ENCODE measurements at regions not wholly inside any gene's neighbourhood (a gene's known extent, or its start where the extent isn't known, plus 50 kb on each side); places are given as distances from the start of the nearest gene placed in this dataset.
A peak's percentile ranks its signal among the peaks of the same experiment; 100 is the strongest.

DNA sequence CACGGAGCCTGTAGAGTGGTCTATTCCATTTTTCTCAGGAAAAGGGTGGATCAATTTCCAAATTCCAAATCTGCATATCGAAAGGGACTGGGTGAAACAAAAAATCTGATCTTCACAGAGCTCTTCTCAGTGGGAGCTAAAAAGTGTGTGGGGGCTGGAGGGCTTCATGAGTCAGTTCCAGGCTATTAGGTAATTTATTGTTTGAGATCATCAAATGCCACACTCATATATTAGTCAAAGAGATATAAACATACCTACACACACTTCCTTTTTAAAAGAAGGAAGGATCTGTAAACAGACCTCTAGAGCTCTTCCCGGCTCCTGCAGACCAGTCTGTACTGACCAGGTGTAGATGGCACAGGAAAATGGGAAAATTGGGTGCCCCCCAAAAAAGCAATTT lies 175.4 kb downstream of the ZBTB18 start:
- TF ChIP-seq, protein P1, sequence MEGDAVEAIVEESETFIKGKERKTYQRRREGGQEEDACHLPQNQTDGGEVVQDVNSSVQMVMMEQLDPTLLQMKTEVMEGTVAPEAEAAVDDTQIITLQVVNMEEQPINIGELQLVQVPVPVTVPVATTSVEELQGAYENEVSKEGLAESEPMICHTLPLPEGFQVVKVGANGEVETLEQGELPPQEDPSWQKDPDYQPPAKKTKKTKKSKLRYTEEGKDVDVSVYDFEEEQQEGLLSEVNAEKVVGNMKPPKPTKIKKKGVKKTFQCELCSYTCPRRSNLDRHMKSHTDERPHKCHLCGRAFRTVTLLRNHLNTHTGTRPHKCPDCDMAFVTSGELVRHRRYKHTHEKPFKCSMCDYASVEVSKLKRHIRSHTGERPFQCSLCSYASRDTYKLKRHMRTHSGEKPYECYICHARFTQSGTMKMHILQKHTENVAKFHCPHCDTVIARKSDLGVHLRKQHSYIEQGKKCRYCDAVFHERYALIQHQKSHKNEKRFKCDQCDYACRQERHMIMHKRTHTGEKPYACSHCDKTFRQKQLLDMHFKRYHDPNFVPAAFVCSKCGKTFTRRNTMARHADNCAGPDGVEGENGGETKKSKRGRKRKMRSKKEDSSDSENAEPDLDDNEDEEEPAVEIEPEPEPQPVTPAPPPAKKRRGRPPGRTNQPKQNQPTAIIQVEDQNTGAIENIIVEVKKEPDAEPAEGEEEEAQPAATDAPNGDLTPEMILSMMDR (IDR thresholded peaks at IDR 0.05; ENCODE audit: control insufficient read depth, insufficient read depth, low read depth, low read length, missing control alignments), result no peak
- H3K4me3 ChIP-seq (ENCODE audit: control insufficient read depth, low read depth, low read length), result no peak overlapping the region
- no peak for DNase-seq (ENCODE audit: low read depth)

DNA sequence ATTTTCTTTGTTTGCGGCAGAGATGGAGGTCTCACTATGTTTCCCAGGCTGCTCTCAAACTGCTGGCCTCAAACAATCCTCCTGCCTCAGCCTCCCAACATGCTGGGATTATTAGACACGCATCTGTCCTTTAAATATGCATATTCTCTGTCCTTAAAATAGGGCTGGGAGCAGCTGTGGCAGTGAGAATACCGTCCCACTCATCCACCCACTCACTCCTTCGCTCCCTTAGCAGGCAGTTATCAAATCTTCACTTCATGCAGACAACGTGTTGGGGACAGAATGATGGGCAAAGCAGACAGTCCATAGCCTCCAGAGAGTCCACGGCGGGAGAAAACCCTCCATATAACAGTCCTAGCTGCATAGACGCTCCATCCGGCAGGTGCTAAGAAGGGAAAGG lies 179.4 kb downstream of the ZBTB18 start:
- no peak overlapping the region for H3K4me3 ChIP-seq (ENCODE audit: control insufficient read depth, low read depth, low read length)
- no peak for DNase-seq (ENCODE audit: low read depth)
- TF ChIP-seq, protein P1 (IDR thresholded peaks at IDR 0.05; ENCODE audit: control insufficient read depth, insufficient read depth, low read depth, low read length, missing control alignments), result no peak

- peak overlapping the region; percentile 27 for H3K4me3 ChIP-seq (ENCODE audit: control insufficient read depth, low read depth, low read length)
- DNase-seq (ENCODE audit: low read depth), result no peak
- TF ChIP-seq, protein P1 (IDR thresholded peaks at IDR 0.05; ENCODE audit: control insufficient read depth, insufficient read depth, low read depth, low read length, missing control alignments), result no peak
Observed at GRCh38 chr1:244231193-244231571, 180.1 kb downstream of the ZBTB18 start.

DNA sequence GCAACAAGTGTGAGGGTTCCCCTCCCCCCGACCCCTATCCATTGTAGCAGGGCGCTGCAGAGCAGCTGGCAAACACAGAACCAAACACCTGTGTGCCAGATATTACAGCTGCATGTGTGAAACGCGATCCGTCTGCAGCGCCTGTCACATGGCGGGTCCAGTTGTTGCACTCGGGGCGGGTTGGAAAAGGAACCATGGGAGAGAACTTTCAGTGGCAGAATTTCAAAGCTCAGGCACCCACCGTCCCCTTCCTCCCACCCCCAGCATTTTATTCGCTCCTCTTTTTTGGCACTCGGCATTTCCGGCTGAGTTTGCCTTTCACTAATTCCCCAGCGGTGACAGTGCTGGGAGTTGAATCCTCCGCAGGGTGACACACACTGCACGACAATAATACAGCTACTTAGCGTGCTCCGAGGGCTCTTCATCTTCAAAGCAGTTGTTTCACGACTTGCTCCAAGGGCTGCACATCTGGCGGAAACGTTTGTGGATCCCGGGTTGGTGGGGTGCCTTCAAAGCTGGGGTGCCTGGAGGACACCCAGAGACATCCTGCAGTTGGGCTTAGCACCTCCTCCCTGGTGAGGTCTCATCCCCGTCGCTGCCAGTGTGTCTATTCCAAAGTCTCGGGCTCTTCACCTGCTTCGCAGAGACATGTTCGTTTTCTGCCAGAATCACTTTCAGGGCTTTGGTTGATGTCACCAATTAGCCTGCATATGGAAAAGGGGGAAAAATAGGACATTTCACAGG lies 180.7 kb downstream of the ZBTB18 start:
- no peak for DNase-seq (ENCODE audit: low read depth)
- peak overlapping the region; percentile 27 for H3K4me3 ChIP-seq (ENCODE audit: control insufficient read depth, low read depth, low read length)
- TF ChIP-seq, protein P1 (IDR thresholded peaks at IDR 0.05; ENCODE audit: control insufficient read depth, insufficient read depth, low read depth, low read length, missing control alignments), result no peak

DNA sequence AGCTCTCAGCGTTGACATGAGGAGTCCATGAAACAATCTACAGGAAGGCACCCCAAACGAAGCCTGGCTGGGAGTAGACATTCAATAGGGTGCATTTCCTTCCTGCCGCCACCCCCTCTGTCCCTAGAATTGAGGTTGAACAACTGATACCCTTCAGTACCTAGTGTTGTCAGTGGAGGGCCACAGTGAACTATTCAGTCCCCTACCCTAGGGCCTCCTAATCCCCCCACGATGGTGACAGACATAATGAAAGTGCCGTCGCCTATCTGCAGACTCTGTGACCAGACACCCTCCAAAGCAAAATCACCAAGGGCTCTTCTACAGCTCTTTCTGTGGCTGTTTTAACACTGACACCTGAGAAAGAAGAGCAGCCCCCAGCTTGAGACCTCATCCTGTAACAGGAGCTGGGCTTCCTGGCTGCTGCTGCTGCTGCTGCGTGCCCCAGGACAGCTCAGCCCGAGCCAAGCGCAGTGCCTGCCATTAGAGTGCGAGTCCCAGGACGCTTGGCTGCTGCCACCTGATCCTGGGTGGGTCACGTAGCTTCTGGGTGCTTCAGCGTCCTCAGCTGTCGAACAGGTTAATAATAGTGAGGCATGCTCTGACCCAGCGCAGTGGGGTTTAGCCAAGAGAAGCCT lies 183.0 kb downstream of the ZBTB18 start:
- H3K4me3 ChIP-seq (ENCODE audit: control insufficient read depth, low read depth, low read length), result no peak overlapping the region
- no peak for DNase-seq (ENCODE audit: low read depth)
- TF ChIP-seq, protein P1 (IDR thresholded peaks at IDR 0.05; ENCODE audit: control insufficient read depth, insufficient read depth, low read depth, low read length, missing control alignments), result no peak

- TF ChIP-seq, protein P1 (IDR thresholded peaks at IDR 0.05; ENCODE audit: control insufficient read depth, insufficient read depth, low read depth, low read length, missing control alignments), result no peak
- no peak overlapping the region for H3K4me3 ChIP-seq (ENCODE audit: control insufficient read depth, low read depth, low read length)
- DNase-seq (ENCODE audit: low read depth), result no peak
Observed at GRCh38 chr1:244235157-244235556, 184.1 kb downstream of the ZBTB18 start.
